GM23338 (cell line): ENCODE measurements at regions not wholly inside any gene's neighbourhood (a gene's known extent, or its start where the extent isn't known, plus 50 kb on each side); places are given as distances from the start of the nearest gene placed in this dataset.

Experiments used
- ATAC-seq: fragments of 200-7000 bp; cut with Tn5 transposase; 3 replicates; pipeline ENCODE4 v1.9.1; 2020
- DNase-seq: peaks from one replicate; pipeline ENCODE4 v3.0.0-alpha.2; 2015; ENCODE audit warnings: low spot score
- H2AFZ ChIP-seq: fragments of 200-600 bp; sonication (generic); 2 replicates; pipeline ENCODE4 v1.8.0; 2016; ENCODE audit warnings: antibody characterized with exemption, mild to moderate bottlenecking, moderate library complexity
- H3F3A ChIP-seq: fragments of 200-600 bp; sonication (generic); replicated peaks from 2 replicates; pipeline ENCODE4 v1.8.0; 2017; ENCODE audit warnings: antibody characterized with exemption, mixed run types, low read depth
- H3K27ac ChIP-seq: fragments of 200-600 bp; sonication (generic); 2 replicates; pipeline ENCODE4 v1.6.1; 2016; ENCODE audit warnings: low read depth
- H3K27me3 ChIP-seq: fragments of 200-600 bp; sonication (generic); 2 replicates; pipeline ENCODE4 v1.8.0; 2016; ENCODE audit warnings: mild to moderate bottlenecking, mixed run types, moderate library complexity; ENCODE audit not compliant: insufficient read depth
- H3K36me3 ChIP-seq: fragments of 200-600 bp; sonication (generic); 2 replicates; pipeline ENCODE4 v1.8.0; 2016; ENCODE audit warnings: mild to moderate bottlenecking; ENCODE audit not compliant: insufficient read depth
- H3K4me1 ChIP-seq: fragments of 200-600 bp; sonication (generic); 2 replicates; pipeline ENCODE4 v1.8.0; 2016; ENCODE audit warnings: mild to moderate bottlenecking, moderate library complexity; ENCODE audit not compliant: insufficient read depth
- H3K4me2 ChIP-seq: fragments of 200-600 bp; sonication (generic); 2 replicates; pipeline ENCODE4 v1.7.1; 2017; ENCODE audit warnings: mixed run types
- H3K4me3 ChIP-seq: fragments of 200-600 bp; sonication (generic); 2 replicates; pipeline ENCODE4 v1.6.1; 2016; ENCODE audit warnings: mixed run types
- H3K79me2 ChIP-seq: fragments of 200-600 bp; sonication (generic); replicated peaks from 2 replicates; pipeline ENCODE4 v1.8.0; 2017; ENCODE audit warnings: mild to moderate bottlenecking; ENCODE audit not compliant: insufficient read depth
- H3K9me2 ChIP-seq: fragments of 200-600 bp; sonication (generic); 2 replicates; pipeline ENCODE4 v1.8.0; 2017; ENCODE audit not compliant: insufficient read depth
- H4K20me1 ChIP-seq: fragments of 200-600 bp; sonication (generic); replicated peaks from 2 replicates; pipeline ENCODE4 v1.8.0; 2017; ENCODE audit warnings: mild to moderate bottlenecking; ENCODE audit not compliant: insufficient read depth
- H3K27ac Mint-ChIP-seq: 2 replicates; pipeline ENCODE4 v1.8.0; 2020; ENCODE audit warnings: inconsistent platforms, mild to moderate bottlenecking, moderate library complexity, mixed read lengths
- H3K27me3 Mint-ChIP-seq: 3 replicates; pipeline ENCODE4 v1.8.0; 2022; ENCODE audit warnings: low read depth, mild to moderate bottlenecking, moderate library complexity, mixed read lengths, inconsistent platforms; ENCODE audit not compliant: insufficient read depth, poor library complexity
- H3K36me3 Mint-ChIP-seq: 3 replicates; pipeline ENCODE4 v1.8.0; 2021; ENCODE audit warnings: low read depth, mild to moderate bottlenecking, inconsistent platforms, moderate library complexity, mixed read lengths
- H3K4me1 Mint-ChIP-seq: 3 replicates; pipeline ENCODE4 v1.8.0; 2020; ENCODE audit warnings: mild to moderate bottlenecking, inconsistent platforms, mixed read lengths
- H3K4me3 Mint-ChIP-seq: 3 replicates; pipeline ENCODE4 v1.8.0; 2021; ENCODE audit warnings: moderate library complexity, mild to moderate bottlenecking, inconsistent platforms, mixed read lengths
- H3K9me3 Mint-ChIP-seq: 3 replicates; pipeline ENCODE4 v1.8.0; 2020; ENCODE audit warnings: moderate library complexity, mild to moderate bottlenecking, inconsistent platforms, mixed read lengths
- CREB1 ChIP-seq: fragments of 250-450 bp; sonication (Bioruptor Pico); IDR thresholded peaks from 2 replicates; pipeline ENCODE4 v1.5.0; 2020; ENCODE audit warnings: low read depth, mild to moderate bottlenecking, moderate library complexity
- CTCF ChIP-seq, 2 experiments: fragments of 200-600 bp in 1 of 2; sonication (generic) in 1 of 2; conservative IDR thresholded peaks; 2 replicates each; pipeline versions ENCODE4 v1.5.1 to v1.6.1; 2016 to 2017; ENCODE audit warnings: antibody characterized with exemption in 2 of 2, low read depth in 2 of 2, mild to moderate bottlenecking in 2 of 2, moderate library complexity in 1 of 2
- ETS1 ChIP-seq: IDR thresholded peaks from 2 replicates; pipeline ENCODE4 v1.6.1; 2016; ENCODE audit warnings: antibody characterized with exemption
- EZH2 ChIP-seq: fragments of 200-600 bp; sonication (generic); IDR thresholded peaks from one replicate; pipeline ENCODE4 v1.8.0; 2017; ENCODE audit warnings: antibody characterized with exemption, mild to moderate bottlenecking, low read depth; ENCODE audit not compliant: unreplicated experiment
- EZH2phosphoT487 ChIP-seq: fragments of 200-600 bp; sonication (generic); IDR thresholded peaks from one replicate; pipeline ENCODE4 v1.8.1; 2018; ENCODE audit warnings: antibody characterized with exemption; ENCODE audit not compliant: unreplicated experiment
- JUNB ChIP-seq: IDR thresholded peaks from one replicate; pipeline ENCODE4 v1.6.1; 2016; ENCODE audit warnings: antibody characterized with exemption; ENCODE audit not compliant: unreplicated experiment
- NANOG ChIP-seq: IDR thresholded peaks from 2 replicates; pipeline ENCODE4 v1.6.1; 2016; ENCODE audit warnings: antibody characterized with exemption, borderline replicate concordance
- POLR2AphosphoS5 ChIP-seq: IDR thresholded peaks from 2 replicates; pipeline ENCODE4 v1.6.1; 2016; ENCODE audit warnings: antibody characterized with exemption, low read depth
- REST ChIP-seq: IDR thresholded peaks from one replicate; pipeline ENCODE4 v1.6.1; 2018; ENCODE audit warnings: antibody characterized with exemption; ENCODE audit not compliant: unreplicated experiment
- STAT1 ChIP-seq: IDR thresholded peaks from one replicate; pipeline ENCODE4 v1.6.1; 2016; ENCODE audit warnings: antibody characterized with exemption; ENCODE audit not compliant: unreplicated experiment
- ZNF114 ChIP-seq: fragments of 250-450 bp; sonication (Bioruptor Pico); IDR thresholded peaks from 2 replicates; pipeline ENCODE4 v1.5.0; 2020; ENCODE audit warnings: mild to moderate bottlenecking, moderate library complexity
- ZNF331 ChIP-seq: fragments of 250-450 bp; sonication (Bioruptor Pico); IDR thresholded peaks from 2 replicates; pipeline ENCODE4 v1.5.0; 2020; ENCODE audit warnings: low read depth, mild to moderate bottlenecking, moderate library complexity
- ZNF462 ChIP-seq: fragments of 250-450 bp; sonication (Bioruptor Pico); IDR thresholded peaks from 2 replicates; pipeline ENCODE4 v1.5.0; 2020; ENCODE audit warnings: mild to moderate bottlenecking, moderate library complexity

GRCh38 chr1:86228546-86228945 is 72.0 kb upstream of the COL24A1 start:
- Histone ChIP-seq H2AFZ (no peak overlapping the region), H3K79me2 (no peaks in the 10 kb centered on the region), H3K27ac (no peak overlapping the region), H3K4me1 (peaks cover 10% of the 10 kb centered on the region; the same call in 1 of the 2 replicates), H3K36me3 (no peaks in the 10 kb centered on the region), H3K4me2 (no peak overlapping the region), H3K4me3 (no peak overlapping the region), H4K20me1 (no peaks in the 10 kb centered on the region), H3F3A (no peaks in the 10 kb centered on the region), H3K27me3 (no peaks in the 10 kb centered on the region), H3K9me2 (no peaks in the 10 kb centered on the region)
- Mint-ChIP-seq H3K4me1 (peaks cover 12% of the 10 kb centered on the region), H3K36me3 (no peaks in the 10 kb centered on the region), H3K4me3 (no peak overlapping the region), H3K9me3 (no peaks in the 10 kb centered on the region), H3K27me3 (no peaks in the 10 kb centered on the region), H3K27ac (no peak overlapping the region)
- no peak for ATAC-seq
- DNase-seq = no peak
- no peak for TF ChIP-seq POLR2AphosphoS5
- no peak for TF ChIP-seq EZH2
- TF ChIP-seq ZNF114 (CRISPR knock-in tag) = no peak
- no peak for TF ChIP-seq ZNF331 (CRISPR knock-in tag)
- TF ChIP-seq NANOG = no peak
- TF ChIP-seq ETS1 = no peak
- TF ChIP-seq CREB1 (CRISPR knock-in tag) = no peak
- TF ChIP-seq CTCF (conservative IDR thresholded peaks at IDR 0.05; ENCODE audit: low read depth in 2 of 2) = no peak
- no peak for TF ChIP-seq STAT1
- TF ChIP-seq EZH2phosphoT487 = no peak
- no peak for TF ChIP-seq ZNF462
- TF ChIP-seq REST = no peak
- TF ChIP-seq JUNB = no peak
